ENCODE measurements at regions not wholly inside any gene's neighbourhood (a gene's known extent, or its start where the extent isn't known, plus 50 kb on each side); places are given as distances from the start of the nearest gene placed in this dataset.

GRCh38 chr2:223674998-223675609 lies 72.9 kb upstream of the SCG2 start:
- TF ChIP-seq CTCF (IDR thresholded peaks at IDR 0.05) = peak in 10 of 12 donors; percentile 20 to 55 (median 41)
- no peak for TF ChIP-seq POLR2A (IDR thresholded peaks at IDR 0.05)
- Histone ChIP-seq H3K36me3 (no peaks in the 10 kb centered on the region), H3K4me1 (no peaks in the 10 kb centered on the region), H3K27me3 (no peaks in the 10 kb centered on the region), H3K4me3 (no peak overlapping the region), H3K27ac (no peak overlapping the region), H3K9me3 (no peaks in the 10 kb centered on the region)
- WGBS, 4 donors = 58 to 71% (median 66%) methylated on average over 5 of the region's 5 CpGs
- DNase-seq = no peak
- no peak for ATAC-seq
- intact Hi-C loops (cut with DNase I) = no loop called here

GRCh38 chr2:223669453-223670225 lies 67.5 kb upstream of the SCG2 start:
- no peaks in the 10 kb centered on the region for H3K36me3 ChIP-seq
- H3K27ac ChIP-seq = no peak overlapping the region
- no peak for ATAC-seq
- no peaks in the 10 kb centered on the region for H3K9me3 ChIP-seq
- TF ChIP-seq CTCF (IDR thresholded peaks at IDR 0.05) = no peak
- no peak for TF ChIP-seq POLR2A (IDR thresholded peaks at IDR 0.05)
- H3K27me3 ChIP-seq = no peaks in the 10 kb centered on the region
- WGBS, 4 donors = 87 to 89% (median 89%) methylated on average over 8 of the region's 8 CpGs
- no peaks in the 10 kb centered on the region for H3K4me1 ChIP-seq
- intact Hi-C loops (cut with DNase I) = no loop called here
- DNase-seq = no peak
- no peak overlapping the region for H3K4me3 ChIP-seq

GRCh38 chr2:223668302-223668998 lies 66.3 kb upstream of the SCG2 start:
- no peak overlapping the region for H3K4me3 ChIP-seq
- intact Hi-C loops (cut with DNase I) = no loop called here
- WGBS, 4 donors = 41 to 66% (median 58%) methylated on average over 5 of the region's 5 CpGs
- H3K36me3 ChIP-seq = no peaks in the 10 kb centered on the region
- ATAC-seq (no peak), DNase-seq (no peak)
- H3K9me3 ChIP-seq = no peaks in the 10 kb centered on the region
- no peak overlapping the region for H3K27ac ChIP-seq
- no peaks in the 10 kb centered on the region for H3K4me1 ChIP-seq
- H3K27me3 ChIP-seq = no peaks in the 10 kb centered on the region
- TF ChIP-seq POLR2A (IDR thresholded peaks at IDR 0.05) (no peak), CTCF (IDR thresholded peaks at IDR 0.05) (no peak)

- Histone ChIP-seq H3K27me3 (peaks cover 0 to 11% (median 0%) of the 10 kb centered on the region in 9 donors), H3K4me3 (no peak overlapping the region), H3K36me3 (no peaks in the 10 kb centered on the region), H3K4me1 (no peaks in the 10 kb centered on the region), H3K27ac (no peak overlapping the region), H3K9me3 (peaks cover 0 to 4% (median 0%) of the 10 kb centered on the region in 12 donors)
- ATAC-seq (no peak), DNase-seq (no peak)
- intact Hi-C loops (cut with DNase I) = no loop called here
- TF ChIP-seq POLR2A (IDR thresholded peaks at IDR 0.05) (no peak), CTCF (IDR thresholded peaks at IDR 0.05) (no peak)
- WGBS, 4 donors = 59 to 78% (median 74%) methylated on average over 6 of the region's 6 CpGs
Observed at GRCh38 chr2:223654384-223654915, 52.3 kb upstream of the SCG2 start.

Data from heart left ventricle (tissue), 16 donors.